GM12878 (cell line): ENCODE measurements at regions not wholly inside any gene's neighbourhood (a gene's known extent, or its start where the extent isn't known, plus 50 kb on each side); places are given as distances from the start of the nearest gene placed in this dataset.

Source experiments
- ASH2L ChIP-seq: fragments of 300-600, 200-600 bp; sonication (generic); IDR thresholded peaks from 2 replicates; pipeline ENCODE4 v1.6.1; 2017; ENCODE audit warnings: low read depth, mild to moderate bottlenecking, borderline replicate concordance
- BACH1 ChIP-seq: fragments of 450-650 bp; IDR thresholded peaks from 2 replicates; pipeline ENCODE4 v1.6.1; 2017; ENCODE audit warnings: mild to moderate bottlenecking, borderline replicate concordance
- CREB1 ChIP-seq: IDR thresholded peaks from 2 replicates; pipeline ENCODE4 v1.6.1; 2012; ENCODE audit warnings: low read depth, mild to moderate bottlenecking, inconsistent platforms
- CTCF ChIP-seq, 3 experiments: IDR thresholded peaks in 2 of 3; conservative IDR thresholded peaks in 1 of 3; 2 replicates each; pipeline ENCODE4 v1.5.1; 2011; ENCODE audit warnings: low read depth in 3 of 3, low read length in 3 of 3, mild to moderate bottlenecking in 3 of 3, control low read depth in 2 of 3, moderate library complexity in 2 of 3, inconsistent platforms in 1 of 3, mixed read lengths in 1 of 3; ENCODE audit not compliant: control insufficient read depth in 2 of 3, insufficient read depth in 1 of 3; ENCODE audit errors: extremely low read depth in 1 of 3
- EZH2 ChIP-seq: IDR thresholded peaks from 2 replicates; pipeline ENCODE4 v1.6.1; 2012; ENCODE audit warnings: low read depth, mild to moderate bottlenecking, control low read depth, inconsistent platforms, low read length, borderline replicate concordance; ENCODE audit not compliant: control insufficient read depth
- HCFC1 ChIP-seq: fragments of 150-350 bp; IDR thresholded peaks from 2 replicates; pipeline ENCODE4 v1.6.1; 2014; ENCODE audit warnings: low read length
- POLR2A ChIP-seq: IDR thresholded peaks from 2 replicates; pipeline ENCODE4 v1.6.1; 2011; ENCODE audit warnings: low read depth, mild to moderate bottlenecking, low read length
- POLR2AphosphoS5 ChIP-seq: IDR thresholded peaks from 2 replicates; pipeline ENCODE4 v1.6.1; 2011; ENCODE audit warnings: mild to moderate bottlenecking, low read length, inconsistent platforms
- RAD51 ChIP-seq: fragments of 450-650 bp; IDR thresholded peaks from 2 replicates; pipeline ENCODE4 v1.6.1; 2016; ENCODE audit warnings: moderate library complexity, mild to moderate bottlenecking, inconsistent platforms
- RB1 ChIP-seq: fragments of 450-650 bp; formaldehyde crosslinking; IDR thresholded peaks from 2 replicates; pipeline ENCODE4 v1.6.1; 2017; ENCODE audit warnings: mild to moderate bottlenecking, borderline replicate concordance
- SP1 ChIP-seq: IDR thresholded peaks from one replicate; pipeline ENCODE4 v1.6.1; 2011; ENCODE audit warnings: low read depth, low read length
- YY1 ChIP-seq: IDR thresholded peaks from 2 replicates; pipeline ENCODE4 v1.6.1; 2011; ENCODE audit warnings: low read depth, mild to moderate bottlenecking, low read length

GRCh38 chr2:176991411-176991810 is 221.2 kb upstream of the HNRNPA3 start:
- TF ChIP-seq ASH2L (no peak), EZH2 (no peak), POLR2AphosphoS5 (no peak), POLR2A (no peak), HCFC1 (no peak), CREB1 (no peak), BACH1 (no peak), SP1 (no peak), RB1 (no peak), CTCF (IDR thresholded peaks at IDR 0.05 in 2 of 3, conservative IDR thresholded peaks at IDR 0.05 in 1 of 3; ENCODE audit: control insufficient read depth in 2 of 3, extremely low read depth in 1 of 3, insufficient read depth in 1 of 3, low read depth in 3 of 3, low read length in 3 of 3) (no peak), RAD51 (no peak), YY1 (no peak)
